SH-SY5Y (cell line): ENCODE measurements at regions not wholly inside any gene's neighbourhood (a gene's known extent, or its start where the extent isn't known, plus 50 kb on each side); places are given as distances from the start of the nearest gene placed in this dataset.

Source experiments
- GATA2 ChIP-seq: IDR thresholded peaks from 2 replicates; pipeline ENCODE4 v1.6.1; 2011; ENCODE audit warnings: mild to moderate bottlenecking, low read depth, low read length
- GATA3 ChIP-seq: IDR thresholded peaks from 2 replicates; pipeline ENCODE4 v1.6.1; 2011; ENCODE audit warnings: low read depth, mild to moderate bottlenecking, low read length, moderate library complexity

DNA sequence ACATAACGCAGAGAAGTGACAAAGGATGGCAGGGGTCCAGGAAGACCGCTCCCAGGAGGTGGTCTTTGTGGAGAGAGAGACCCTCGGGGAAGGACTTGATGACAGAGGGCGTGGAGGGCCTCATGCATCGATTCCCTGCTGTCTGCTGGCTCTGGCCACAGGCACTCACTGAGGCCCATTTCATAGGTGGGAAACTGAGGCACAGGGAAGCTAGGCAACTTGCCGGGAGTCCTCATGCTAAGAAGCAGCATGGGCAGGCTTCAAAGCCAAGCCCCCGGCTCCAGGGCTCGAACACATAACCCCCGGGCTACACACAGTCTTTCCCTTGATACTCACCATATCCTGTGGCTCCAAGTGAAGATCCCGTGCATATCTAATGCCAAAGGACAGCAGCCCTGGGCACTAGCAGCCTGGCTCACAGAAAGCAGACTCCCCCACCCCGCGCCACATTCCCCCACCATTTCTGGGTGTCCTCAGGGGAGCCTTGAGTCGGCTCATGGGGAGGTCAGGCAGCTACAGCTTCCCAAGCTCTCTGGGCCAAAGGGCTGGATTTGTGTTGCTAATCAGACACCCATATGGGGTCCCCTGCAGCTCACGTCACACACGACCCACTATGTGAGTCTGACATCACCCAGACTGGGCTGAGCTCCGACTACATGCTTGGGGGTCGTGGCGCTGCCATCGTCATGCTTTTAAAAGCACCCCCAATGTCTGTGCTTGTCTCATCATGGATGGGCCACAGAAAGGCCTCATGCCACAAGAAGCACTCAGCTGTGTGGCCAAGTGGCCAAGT lies 130.9 kb upstream of the PMEPA1 start:
- no peak for TF ChIP-seq GATA3
- TF ChIP-seq GATA2, result no peak
